ENCODE measurements at regions not wholly inside any gene's neighbourhood (a gene's known extent, or its start where the extent isn't known, plus 50 kb on each side); places are given as distances from the start of the nearest gene placed in this dataset.

DNA sequence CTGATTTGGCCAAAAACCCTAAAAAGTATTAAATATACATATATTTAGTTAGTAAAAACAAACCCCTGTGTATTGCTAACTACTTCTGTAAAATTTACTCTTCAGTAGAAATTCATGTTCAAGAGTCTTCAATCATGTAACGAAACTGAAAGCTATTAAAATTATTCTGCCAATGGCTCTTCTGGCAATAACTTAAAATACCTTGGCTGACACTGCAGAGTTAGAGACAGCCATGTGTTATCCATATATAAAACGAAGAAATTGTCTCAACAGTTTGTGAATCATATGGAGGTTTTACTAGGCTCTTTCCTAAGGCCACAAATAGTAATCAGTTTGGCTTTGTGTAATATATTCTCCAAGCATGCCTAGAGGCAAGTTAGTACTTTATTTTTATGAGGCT is 357.2 kb downstream of the COL11A1 start:
- Histone ChIP-seq H3K27ac (no peak overlapping the region), H3K27me3 (no peaks in the 10 kb centered on the region), H3K9me3 (no peaks in the 10 kb centered on the region), H3K36me3 (no peaks in the 10 kb centered on the region), H3K4me3 (no peak overlapping the region), H3K4me1 (no peaks in the 10 kb centered on the region)
- TF ChIP-seq, protein P1, sequence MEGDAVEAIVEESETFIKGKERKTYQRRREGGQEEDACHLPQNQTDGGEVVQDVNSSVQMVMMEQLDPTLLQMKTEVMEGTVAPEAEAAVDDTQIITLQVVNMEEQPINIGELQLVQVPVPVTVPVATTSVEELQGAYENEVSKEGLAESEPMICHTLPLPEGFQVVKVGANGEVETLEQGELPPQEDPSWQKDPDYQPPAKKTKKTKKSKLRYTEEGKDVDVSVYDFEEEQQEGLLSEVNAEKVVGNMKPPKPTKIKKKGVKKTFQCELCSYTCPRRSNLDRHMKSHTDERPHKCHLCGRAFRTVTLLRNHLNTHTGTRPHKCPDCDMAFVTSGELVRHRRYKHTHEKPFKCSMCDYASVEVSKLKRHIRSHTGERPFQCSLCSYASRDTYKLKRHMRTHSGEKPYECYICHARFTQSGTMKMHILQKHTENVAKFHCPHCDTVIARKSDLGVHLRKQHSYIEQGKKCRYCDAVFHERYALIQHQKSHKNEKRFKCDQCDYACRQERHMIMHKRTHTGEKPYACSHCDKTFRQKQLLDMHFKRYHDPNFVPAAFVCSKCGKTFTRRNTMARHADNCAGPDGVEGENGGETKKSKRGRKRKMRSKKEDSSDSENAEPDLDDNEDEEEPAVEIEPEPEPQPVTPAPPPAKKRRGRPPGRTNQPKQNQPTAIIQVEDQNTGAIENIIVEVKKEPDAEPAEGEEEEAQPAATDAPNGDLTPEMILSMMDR (IDR thresholded peaks at IDR 0.05): no peak
- TF ChIP-seq POLR2A (IDR thresholded peaks at IDR 0.05): no peak
- DNase-seq: no peak

DNA sequence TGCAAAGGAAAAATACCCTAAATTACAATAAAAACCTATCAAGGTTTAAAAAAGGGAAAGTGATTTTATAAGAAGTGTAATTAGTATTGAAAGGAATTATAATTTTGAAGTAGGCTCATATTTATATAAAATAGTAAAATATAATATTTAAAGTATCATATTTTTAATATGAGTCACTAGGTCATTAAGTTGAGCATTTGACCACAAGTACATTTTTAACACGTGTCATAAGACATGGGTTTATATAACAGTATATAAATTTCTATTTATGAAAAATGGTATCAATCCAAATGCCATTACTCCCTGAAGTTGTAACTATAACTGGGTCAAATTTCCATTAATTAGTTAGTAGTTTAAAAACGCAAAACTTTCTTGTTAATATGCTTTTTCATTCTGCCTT is 365.9 kb downstream of the COL11A1 start:
- no peaks in the 10 kb centered on the region for H3K27me3 ChIP-seq

DNA sequence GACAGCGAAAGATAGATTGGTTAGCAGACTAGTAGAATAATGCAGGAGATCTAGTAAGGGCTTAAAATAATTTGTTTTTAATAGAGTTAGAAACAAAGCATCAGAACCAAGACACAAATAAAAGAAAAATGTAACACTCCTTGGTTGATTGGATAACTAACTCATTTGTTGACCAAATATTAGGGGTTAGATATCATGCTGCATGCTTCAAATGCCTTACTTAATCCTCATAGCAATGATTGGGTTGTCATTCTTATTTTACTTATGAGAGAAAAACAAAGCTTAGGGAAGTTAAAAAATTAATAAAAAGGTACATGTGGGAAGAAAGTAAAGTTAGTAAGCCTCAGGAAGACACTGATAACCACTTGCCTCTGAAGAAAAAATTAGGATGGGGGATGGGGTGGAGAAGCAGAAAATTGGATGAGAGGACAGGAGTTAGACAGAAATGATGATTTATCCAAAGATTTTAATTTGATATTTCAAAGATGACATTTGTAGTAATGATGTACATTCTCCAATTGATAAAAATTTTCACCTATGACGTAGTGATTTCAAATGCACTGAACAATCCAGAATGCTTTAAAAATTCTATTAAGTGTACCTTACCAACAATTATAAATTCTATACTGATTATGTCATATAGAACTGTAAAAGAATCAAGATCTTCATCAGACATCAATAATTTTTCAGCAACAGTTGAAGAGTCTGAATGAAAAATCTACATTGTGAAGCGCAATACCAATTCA is 374.7 kb downstream of the COL11A1 start:
- Histone ChIP-seq H3K27me3 (no peaks in the 10 kb centered on the region), H3K36me3 (no peaks in the 10 kb centered on the region), H3K9me3 (no peaks in the 10 kb centered on the region), H3K27ac (no peak overlapping the region), H3K4me3 (no peak overlapping the region), H3K4me1 (no peaks in the 10 kb centered on the region)
- TF ChIP-seq POLR2A (IDR thresholded peaks at IDR 0.05): no peak
- TF ChIP-seq, protein P1 (IDR thresholded peaks at IDR 0.05): no peak
- DNase-seq: no peak

More for the DNA sequence above, 365.9 kb downstream of the COL11A1 start:
- H3K4me3 ChIP-seq: no peak overlapping the region
- H3K36me3 ChIP-seq: no peaks in the 10 kb centered on the region
- DNase-seq: no peak
- H3K27ac ChIP-seq: no peak overlapping the region
- H3K4me1 ChIP-seq: no peaks in the 10 kb centered on the region
- no peaks in the 10 kb centered on the region for H3K9me3 ChIP-seq
- TF ChIP-seq POLR2A (IDR thresholded peaks at IDR 0.05): no peak
- TF ChIP-seq, protein P1 (IDR thresholded peaks at IDR 0.05): no peak

GRCh38 chr1:102732927-102733326 is 375.4 kb downstream of the COL11A1 start:
- H3K36me3 ChIP-seq: no peaks in the 10 kb centered on the region
- no peak for TF ChIP-seq POLR2A (IDR thresholded peaks at IDR 0.05)
- TF ChIP-seq, protein P1 (IDR thresholded peaks at IDR 0.05): no peak
- H3K27me3 ChIP-seq: no peaks in the 10 kb centered on the region
- no peak for DNase-seq
- H3K4me3 ChIP-seq: no peak overlapping the region
- no peak overlapping the region for H3K27ac ChIP-seq
- H3K9me3 ChIP-seq: no peaks in the 10 kb centered on the region
- H3K4me1 ChIP-seq: no peaks in the 10 kb centered on the region

DNA sequence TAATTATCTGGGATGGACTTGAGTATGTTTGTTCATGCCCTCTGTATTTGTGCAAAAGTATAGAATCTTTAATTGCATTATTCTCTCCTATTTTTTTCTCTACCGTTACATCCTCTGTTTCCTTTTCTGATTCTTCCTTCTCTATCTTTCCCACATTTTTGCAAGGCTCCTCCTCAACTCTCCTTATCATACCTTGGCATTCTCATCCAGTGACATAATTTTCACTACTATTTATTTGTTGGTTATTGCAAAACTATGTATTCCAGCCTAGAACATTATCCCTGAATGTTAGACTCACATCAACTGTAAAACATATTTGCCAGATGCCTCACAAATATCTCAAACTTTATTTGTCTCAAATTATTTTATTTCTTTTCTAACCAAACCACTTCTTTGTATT is 381.9 kb downstream of the COL11A1 start:
- Histone ChIP-seq H3K4me1 (no peaks in the 10 kb centered on the region), H3K36me3 (no peaks in the 10 kb centered on the region), H3K4me3 (no peak overlapping the region), H3K27me3 (no peaks in the 10 kb centered on the region), H3K9me3 (no peaks in the 10 kb centered on the region), H3K27ac (no peak overlapping the region)
- DNase-seq: no peak
- TF ChIP-seq, protein P1 (IDR thresholded peaks at IDR 0.05): no peak
- TF ChIP-seq POLR2A (IDR thresholded peaks at IDR 0.05): no peak

Measured in Peyer's patch (tissue), 4 donors.